ENCODE measurements at regions not wholly inside any gene's neighbourhood (a gene's known extent, or its start where the extent isn't known, plus 50 kb on each side); places are given as distances from the start of the nearest gene placed in this dataset.

DNA sequence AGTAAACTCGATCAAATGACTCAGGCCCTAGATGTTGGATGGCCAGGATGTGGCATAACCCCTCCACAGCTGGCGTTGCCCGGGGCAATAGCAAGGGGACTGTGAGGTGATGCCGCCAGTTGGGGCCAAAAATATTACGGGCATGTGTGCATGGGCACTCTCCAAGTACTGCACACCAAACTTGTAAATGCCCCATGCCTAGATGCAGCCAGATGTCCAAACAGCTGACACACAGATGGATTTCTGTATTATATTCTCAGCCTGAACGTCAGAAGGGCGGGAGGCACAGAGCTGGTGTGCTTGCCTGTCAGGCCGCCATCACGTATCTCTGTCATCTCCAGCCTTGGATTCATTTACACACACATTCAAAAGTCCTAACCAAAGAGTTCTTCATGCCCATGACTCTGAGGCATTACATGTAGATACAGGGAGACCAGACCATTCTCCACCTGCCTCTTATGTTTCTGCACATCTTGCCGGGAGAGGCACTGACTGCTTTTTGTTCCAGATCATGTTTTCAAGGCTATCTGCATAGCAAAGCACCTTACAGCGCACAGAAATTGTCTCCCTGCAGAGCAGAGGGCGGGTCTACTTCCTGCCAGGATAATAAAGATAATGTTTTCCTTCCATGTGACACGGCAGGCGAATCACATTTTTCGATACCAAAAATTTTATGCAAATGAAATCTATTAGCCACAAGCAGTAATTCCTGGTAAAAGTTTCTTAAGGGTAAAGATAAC lies 200.9 kb upstream of the ADAMTS16 start:
- DNase-seq (ENCODE audit: low spot score) = no peak

DNA sequence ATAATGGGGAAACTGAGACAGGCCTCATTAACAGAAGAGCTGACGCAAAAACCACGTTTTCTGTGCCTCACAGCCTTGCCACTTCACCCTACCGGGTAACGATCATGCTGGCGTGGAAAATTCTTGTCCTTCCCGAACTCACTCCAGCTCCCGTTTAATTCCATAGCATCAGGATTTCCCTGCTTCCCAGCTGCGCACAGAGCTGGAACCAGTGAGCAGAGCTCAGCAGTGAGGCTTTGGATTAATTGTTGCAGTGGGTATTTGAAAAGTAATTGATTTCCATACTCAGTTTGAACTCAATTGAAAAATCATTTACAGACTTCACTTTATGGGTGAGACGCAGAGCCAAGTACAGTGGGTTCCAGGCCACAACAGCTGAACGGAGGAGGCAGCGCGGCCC lies 199.0 kb upstream of the ADAMTS16 start:
- no peak for DNase-seq (ENCODE audit: low spot score)

DNA sequence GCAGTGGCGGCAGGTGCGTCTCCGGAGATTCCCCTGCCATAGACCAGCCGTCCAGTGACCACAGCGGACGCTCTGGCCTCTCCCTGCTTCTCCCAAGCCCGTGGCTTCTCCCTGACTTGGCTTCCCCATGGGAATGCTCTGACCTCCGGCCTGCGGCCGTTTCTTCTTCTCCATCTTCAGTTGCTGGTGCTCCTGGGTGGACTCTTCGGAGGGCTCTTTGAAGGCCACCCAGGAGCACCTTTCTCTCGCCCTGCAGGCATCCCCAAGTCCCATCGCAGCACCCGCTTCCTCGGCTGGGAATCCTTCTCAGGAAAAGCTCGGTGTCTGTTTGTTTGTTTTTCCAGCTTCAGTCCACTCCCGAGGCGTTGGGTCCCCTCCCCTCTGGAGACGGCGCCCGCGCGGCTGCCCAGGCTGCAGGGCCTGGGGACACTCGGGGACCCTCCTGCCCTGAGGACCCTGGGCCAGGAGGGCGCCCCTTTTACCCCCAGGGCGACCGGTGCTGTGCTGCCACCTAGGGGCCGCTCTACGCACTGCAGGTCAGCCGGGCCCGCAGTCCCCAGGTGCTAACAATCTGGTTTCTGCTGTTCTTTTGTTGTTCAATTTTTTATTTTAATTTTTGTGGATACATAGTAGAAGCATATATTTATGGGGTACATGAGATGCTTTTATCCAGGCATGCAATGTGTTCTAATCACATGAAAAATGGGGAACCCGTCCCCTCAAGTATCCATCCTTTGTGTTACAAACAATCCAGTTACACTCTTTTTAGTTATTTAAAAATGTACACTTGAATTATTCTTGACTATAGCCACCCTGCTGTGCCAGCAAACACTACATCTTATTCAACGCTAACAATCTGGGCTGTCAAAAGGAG lies 197.9 kb upstream of the ADAMTS16 start:
- DNase-seq (ENCODE audit: low spot score) = no peak

DNA sequence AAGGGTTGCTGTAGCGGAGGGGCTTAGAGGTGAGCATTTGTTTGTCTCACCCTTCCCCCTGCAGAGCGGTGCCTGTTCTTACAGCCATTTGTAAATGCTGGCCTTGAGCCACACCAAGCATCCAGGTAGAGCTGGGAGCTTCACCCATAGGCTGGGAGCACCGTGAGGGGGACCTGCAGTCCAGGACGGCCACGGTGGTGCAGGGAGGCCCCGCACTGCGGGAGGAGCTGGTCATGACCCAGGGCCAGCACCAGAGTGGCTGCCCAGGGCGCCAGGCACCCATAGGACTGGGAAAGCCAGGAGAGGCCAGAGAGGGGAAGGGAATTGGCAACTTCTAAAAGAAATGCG lies 197.3 kb upstream of the ADAMTS16 start:
- DNase-seq (ENCODE audit: low spot score) = no peak

DNA sequence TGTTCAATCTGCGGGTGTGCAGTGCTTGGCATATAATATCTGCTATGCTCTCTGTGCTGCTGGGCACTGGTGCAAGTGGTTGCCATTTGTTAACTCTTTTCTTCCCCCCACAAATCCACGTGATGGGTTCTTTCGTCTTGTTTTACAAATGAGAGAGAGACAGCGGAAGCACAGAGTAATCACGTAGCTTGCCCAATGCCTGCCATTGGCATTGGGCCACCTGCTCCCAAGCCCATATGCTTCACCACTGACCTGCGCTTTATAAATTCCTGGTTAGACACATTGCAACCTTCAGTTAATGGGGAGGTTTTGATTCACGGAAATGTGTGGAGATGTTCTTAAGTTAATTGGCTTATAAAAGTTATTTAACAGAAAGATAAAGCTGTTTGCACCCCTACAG lies 194.8 kb upstream of the ADAMTS16 start:
- DNase-seq (ENCODE audit: low spot score) = no peak

DNA sequence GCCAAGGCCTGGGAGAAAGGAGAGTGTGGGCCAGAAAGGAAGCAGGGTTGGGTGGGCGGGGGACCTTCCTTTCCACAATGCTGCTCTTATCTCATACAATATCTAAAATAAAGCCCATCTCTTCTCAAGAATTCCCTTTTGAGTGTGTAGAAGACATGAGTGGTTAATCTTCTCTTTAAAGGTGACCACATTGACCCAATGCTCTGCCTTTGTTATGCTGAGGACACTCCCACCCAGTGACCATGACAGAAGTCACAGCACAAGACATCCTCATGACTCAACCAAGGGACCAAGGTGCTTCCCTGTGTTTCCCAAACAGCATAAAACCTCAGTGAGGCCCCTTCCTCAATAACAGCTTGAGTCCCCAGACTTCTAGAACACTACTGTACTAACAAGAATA lies 193.0 kb upstream of the ADAMTS16 start:
- no peak for DNase-seq (ENCODE audit: low spot score)

DNA sequence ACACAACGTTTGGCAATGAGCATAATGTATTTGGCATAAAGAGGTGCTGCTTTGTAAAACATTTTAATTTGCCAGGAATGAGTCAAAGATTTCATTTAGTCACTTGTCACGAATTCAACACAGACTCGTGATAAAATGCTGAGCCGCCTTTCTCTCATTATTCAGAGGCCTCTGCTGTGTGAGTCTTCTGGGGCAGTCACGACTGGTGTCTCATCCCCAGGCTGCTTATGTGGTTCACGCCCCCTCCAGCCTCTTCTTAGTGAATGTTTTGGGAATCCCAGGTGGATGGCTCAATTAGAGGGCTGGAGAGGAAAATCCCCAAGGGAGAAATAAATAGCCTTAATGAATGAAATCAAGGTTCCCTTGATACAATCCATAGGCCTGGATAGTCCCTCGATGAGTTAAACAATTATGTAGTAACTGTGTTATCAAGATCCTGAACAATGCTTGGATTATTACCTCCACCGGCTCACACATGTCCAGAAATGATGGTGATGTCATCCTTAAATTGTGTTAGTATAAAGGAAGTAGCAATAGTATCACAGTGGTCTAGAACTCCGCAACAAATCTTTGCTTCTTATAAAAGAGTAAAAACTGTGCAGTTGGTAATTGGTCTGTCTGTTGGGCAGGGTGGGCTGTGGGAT lies 192.1 kb upstream of the ADAMTS16 start:
- DNase-seq (ENCODE audit: low spot score) = no peak

DNA sequence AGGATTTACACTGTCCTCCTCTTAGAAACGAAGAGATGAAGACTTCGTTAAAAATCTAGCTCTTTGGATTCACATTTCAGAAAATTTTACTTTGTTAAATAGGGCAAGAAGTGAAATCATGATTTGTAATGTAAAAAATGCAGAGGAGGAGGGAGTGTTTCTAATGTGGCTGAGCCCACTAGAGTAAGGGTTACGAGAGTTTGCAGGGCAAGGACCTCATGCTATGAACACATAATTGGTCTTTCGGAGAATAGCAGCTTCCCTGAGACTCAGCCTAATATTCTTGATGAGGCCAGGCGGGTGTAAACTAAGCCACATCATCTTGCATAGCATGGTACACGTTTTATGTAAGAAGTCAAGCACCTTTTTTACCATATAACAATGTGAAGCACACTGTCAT lies 191.0 kb upstream of the ADAMTS16 start:
- no peak for DNase-seq (ENCODE audit: low spot score)

DNA sequence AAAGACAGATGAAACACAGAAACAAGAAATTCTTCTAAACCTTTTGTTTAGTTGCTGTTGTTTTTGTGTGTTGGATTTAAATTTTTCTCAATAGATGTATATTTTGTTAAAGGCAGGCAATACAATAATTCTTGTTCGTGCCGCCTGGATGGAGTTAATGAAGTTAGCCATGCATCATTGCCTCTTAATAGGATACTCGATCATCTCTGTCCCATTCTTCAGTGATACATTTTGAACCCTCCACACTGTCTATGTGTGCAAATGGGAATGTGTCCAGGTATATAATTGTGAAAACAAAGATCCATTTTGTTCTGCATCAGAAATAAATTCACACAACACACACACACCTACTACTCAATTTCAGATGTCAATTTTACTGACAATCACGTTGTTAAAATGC lies 186.6 kb upstream of the ADAMTS16 start:
- DNase-seq (ENCODE audit: low spot score) = no peak

DNA sequence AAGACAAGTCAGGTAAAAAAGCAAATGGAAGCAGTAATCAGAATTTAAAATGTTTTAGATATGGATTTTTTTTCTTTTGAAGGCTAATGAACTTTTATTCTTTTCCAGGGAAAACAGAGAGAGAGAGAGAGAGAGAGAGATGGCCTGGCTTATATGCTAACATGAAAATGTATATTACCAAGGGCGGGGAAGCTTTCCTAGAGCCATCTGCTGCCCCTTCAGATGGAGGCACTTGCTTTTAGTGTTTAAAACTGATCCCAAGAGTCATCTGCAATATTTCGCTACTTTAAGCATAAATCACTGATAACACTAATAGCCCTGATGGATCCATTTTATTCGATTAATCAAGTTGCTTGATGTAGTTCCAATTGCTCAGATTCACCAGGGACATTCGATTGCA lies 186.1 kb upstream of the ADAMTS16 start:
- no peak for DNase-seq (ENCODE audit: low spot score)

DNA sequence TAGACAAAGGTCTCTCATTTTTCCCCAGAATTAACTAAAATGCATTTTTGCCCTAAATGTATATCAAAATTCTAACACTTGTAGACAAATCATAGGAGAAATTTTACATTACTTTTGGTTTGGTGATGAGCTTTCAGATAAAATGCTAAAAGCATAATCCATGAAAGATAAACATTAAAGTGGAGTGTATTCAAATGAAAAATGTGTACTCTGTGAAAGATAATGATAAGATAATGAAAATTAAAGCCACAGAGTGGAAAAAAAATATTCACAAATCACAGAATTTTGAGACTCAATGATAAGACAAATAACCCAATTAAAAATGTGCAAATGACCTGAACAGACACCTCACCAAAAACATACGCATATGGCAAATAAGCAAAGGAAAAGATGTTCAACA lies 176.9 kb upstream of the ADAMTS16 start:
- DNase-seq (ENCODE audit: low spot score) = no peak

DNA sequence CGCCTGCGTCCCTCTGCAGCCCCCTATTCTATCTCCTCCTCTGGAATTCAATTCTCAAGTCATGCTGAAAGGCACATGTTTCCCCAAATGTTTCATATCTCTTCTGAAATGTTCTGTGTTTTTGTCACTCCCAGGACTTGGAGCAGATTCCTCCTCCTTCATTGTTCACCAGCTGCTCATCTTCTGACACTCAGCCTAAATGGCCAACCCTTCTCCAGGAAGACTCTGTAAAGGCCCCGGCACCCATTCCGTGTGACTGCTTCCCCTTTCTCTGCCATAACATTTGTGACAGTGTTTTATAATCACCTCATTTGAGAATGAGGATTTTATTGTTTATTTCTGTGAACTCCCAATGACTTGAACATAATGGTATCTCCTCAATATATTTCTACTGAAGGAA lies 170.8 kb upstream of the ADAMTS16 start:
- no peak for DNase-seq (ENCODE audit: low spot score)

DNA sequence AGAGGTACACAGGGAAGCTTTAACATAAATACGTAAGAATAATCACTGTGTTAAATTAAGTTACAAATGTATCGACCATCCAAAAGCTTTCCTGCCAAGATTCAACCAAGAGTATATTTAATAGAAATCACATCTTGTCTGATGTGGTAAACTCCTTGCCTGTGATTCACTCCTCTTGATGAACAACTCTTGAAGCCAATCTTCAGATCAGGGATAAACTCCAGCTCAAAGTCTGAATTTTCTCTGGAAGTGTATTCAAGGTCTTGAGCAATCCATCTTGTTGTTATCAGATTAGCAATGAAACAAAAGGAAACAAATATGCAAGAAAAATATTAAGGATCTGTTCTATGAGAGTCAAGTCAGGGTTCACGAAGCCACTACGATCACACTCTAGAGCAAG lies 170.0 kb upstream of the ADAMTS16 start:
- no peak for DNase-seq (ENCODE audit: low spot score)

DNA sequence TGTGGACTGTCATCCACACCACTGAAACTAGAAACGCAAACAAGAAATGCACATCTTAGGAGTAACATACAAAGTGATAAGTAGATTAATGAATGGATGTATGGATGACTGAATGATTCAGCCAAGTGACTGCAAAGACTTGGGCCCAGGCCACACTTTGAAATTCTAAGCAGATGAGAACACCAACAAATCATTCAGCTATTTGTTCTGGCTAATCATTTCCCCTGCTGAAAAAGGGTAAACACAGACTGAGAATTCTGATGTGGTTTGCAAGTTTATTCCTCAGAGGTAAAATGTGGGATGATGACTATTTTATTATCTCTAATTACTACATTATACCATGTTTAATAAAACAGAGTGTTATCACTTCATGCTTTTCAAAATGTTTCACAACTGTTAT lies 163.2 kb upstream of the ADAMTS16 start:
- no peak for DNase-seq (ENCODE audit: low spot score)

DNA sequence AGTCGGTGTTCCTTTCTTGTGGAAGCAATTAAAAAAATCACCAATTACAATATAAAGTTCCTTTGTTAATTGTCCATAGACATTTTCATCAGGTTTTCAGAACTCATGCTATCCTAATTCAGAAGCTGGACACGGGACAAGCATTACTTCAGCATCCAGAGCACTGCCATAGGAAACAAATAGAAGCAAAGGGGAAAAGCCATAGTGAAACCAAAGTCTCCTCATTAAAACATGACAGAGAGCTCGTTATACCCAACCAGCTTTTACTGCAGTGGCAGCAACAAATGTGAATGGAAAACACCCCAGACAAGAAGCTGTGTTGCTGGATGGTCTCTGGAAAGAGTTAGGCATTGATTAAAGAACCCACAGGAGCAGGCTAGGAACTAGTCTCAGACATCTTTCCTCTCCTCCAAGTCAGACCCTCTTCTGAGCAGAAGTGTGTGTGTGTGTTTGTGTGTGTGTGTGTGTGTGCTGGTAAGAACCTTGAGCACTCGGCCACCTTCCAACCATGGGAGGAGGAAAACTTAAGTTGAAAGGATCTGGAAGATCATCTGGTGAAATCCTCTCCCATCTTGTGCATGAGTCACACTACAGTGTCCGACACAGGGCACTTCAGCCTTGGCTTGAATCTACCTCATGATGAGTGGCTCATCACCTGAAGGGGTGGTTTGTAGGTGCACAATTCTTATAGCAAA lies 162.6 kb upstream of the ADAMTS16 start:
- DNase-seq (ENCODE audit: low spot score) = no peak

DNA sequence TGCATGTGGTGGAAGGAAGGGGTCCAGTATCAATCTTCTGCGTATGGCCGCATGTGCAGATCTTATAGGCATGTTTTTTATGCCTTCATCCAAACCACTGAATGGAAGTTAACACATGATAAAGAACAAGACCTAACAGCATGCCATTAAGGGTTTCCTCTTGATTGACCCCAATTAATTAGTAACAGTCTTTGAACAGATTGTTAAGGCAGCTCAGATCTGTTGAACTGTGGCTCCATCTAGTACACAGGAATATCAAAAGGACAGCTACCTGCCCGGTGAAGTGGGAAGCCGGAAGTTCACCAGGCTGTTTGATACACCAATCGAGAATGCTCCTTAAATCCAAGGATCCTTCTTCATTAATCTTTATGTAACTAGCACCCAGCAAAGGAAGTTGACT lies 159.9 kb upstream of the ADAMTS16 start:
- no peak for DNase-seq (ENCODE audit: low spot score)

DNA sequence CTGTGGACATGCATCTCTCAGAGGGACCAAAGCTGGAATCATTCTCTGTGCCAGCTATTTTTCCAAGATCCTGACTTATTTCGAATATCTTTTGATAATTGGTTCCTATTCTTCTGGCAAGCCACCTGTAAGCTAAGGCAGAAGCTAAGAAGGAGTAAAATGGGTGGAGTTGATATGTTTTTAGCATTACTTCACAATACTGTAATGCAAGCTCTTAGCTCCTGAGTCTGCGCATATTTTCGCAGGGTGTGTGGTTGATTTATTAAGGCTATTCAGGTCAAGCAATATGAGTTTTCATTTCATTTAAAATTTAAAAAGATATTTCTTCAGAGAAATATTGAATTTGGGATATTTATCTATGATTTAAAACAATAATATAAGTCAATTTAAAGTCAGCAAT lies 158.5 kb upstream of the ADAMTS16 start:
- DNase-seq (ENCODE audit: low spot score) = no peak

DNA sequence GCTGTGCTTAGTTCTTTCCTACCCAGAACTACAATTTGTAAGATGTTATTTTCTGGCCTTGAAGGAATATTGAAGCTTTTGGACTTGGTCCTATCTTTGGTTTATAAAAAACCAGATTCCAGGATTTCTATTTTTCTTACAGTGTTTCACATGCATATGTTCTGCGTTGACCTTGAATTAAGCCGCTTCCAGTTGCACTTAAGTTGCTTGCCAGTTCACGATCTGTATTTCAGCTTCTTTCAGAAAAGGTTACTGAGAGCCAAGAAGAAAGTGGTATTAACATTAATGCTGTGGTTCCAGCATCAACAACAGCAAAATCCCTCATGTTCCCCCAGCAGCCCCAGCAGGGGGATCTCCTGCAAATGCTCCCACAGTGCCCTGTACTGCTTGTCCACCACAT lies 156.4 kb upstream of the ADAMTS16 start:
- DNase-seq (ENCODE audit: low spot score) = no peak

DNA sequence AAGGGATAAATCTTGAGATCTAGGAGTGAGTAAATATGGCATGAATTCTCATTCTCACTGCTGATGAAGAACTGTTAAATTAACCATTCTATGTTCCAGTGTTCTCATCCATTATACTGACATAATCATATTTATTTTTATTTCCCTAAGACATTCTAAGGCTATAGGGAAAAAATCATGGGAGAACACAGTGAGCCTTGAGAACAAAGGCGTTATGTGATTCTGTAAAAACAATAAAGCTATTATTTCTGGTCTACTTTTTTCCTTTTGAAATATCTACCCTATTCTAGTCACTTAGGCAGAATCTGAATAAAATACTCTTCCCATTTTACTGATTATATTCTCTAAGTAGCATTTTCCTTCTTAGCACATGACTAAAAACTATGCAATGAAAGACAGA lies 155.7 kb upstream of the ADAMTS16 start:
- DNase-seq (ENCODE audit: low spot score) = no peak

DNA sequence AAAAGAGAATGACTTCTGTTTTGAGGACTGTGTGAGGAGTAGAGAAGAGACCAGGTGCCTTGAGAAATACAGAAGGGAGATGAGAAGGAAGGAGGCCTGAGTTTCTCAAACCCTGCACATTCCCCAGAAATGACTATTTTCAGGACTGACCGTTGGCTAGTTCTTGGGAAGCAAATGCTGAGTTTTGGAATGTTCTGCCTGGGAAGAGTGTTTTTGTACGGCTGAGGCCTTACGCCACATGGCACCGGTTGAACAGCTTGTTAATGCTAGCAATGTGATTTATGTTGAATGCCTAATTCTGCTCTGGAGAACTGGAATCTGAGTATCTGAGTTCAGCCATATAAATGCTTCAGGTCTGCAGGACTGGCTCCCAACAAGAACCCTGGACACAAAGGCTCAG lies 152.7 kb upstream of the ADAMTS16 start:
- DNase-seq (ENCODE audit: low spot score) = no peak

DNA sequence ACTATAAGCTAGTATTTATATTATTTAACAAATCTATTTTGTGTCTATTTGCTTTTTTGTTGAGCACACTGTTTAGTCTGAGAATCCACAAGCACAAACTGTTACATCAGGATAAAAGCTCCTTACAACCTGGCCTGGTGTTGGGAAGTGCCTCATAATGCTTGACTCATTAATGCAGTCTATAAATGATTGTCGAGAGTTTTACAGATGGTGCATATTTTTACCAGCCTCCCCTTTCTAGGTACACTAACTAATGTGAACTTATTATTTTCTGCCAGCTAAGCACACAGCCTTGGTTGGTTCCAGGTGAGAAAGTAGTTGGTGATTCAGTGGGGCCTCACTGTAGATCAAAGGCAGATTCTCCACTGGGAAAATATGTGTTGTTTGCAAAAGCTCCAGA lies 151.0 kb upstream of the ADAMTS16 start:
- no peak for DNase-seq (ENCODE audit: low spot score)

DNA sequence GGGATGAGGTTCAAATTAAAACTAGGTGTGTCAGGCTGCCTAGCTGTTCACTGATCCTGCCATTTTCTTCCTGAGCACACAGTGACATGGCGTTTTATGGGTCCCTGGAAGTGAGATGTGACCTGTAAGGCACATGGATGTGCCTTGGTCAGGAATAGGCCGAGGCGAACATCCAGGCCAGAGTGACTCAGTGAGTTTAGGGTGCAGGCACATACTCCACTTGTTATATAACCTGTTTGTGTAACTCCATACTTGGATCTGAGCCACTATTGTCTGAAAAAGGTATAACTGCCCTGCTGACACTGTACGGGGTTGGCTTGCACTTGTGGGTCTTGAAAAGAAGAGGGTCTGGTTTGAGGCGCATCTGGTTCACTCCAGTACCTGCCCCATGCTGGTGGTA lies 150.1 kb upstream of the ADAMTS16 start:
- no peak for DNase-seq (ENCODE audit: low spot score)

Data from A172 (cell line).